Anterior cingulate cortex (tissue), 58 donors: ENCODE measurements at regions not wholly inside any gene's neighbourhood (a gene's known extent, or its start where the extent isn't known, plus 50 kb on each side); places are given as distances from the start of the nearest gene placed in this dataset.

Experiments
- DNase-seq, 58 donors: peaks; one replicate each; lab custom pipeline; 2025; lab: John Stamatoyannopoulos, UW

GRCh38 chr14:101441710-101442109 lies 119.6 kb upstream of the DIO3 start:
- no peak for DNase-seq

- DNase-seq: peak in 2 of 58 donors; percentile 3 to 40
Measured at GRCh38 chr14:101442451-101442850, 118.8 kb upstream of the DIO3 start.

GRCh38 chr14:101444116-101444515 lies 117.2 kb upstream of the DIO3 start:
- no peak for DNase-seq

GRCh38 chr14:101445278-101445677 lies 116.0 kb upstream of the DIO3 start:
- no peak for DNase-seq

- no peak for DNase-seq
Measured at GRCh38 chr14:101446387-101446969, 114.8 kb upstream of the DIO3 start.

GRCh38 chr14:101449114-101449513 lies 112.2 kb upstream of the DIO3 start:
- DNase-seq: no peak

GRCh38 chr14:101451166-101451565 lies 110.1 kb upstream of the DIO3 start:
- DNase-seq: no peak

GRCh38 chr14:101453225-101453624 lies 108.1 kb upstream of the DIO3 start:
- no peak for DNase-seq

GRCh38 chr14:101454229-101454628 lies 107.1 kb upstream of the DIO3 start:
- no peak for DNase-seq

- DNase-seq: no peak
Measured at GRCh38 chr14:101456246-101457175, 104.8 kb upstream of the DIO3 start.

GRCh38 chr14:101457301-101457935 lies 103.9 kb upstream of the DIO3 start:
- DNase-seq: no peak

- no peak for DNase-seq
Measured at GRCh38 chr14:101457936-101458740, 103.2 kb upstream of the DIO3 start.

- peak in 1 of 58 donors; percentile 29 for DNase-seq
Measured at GRCh38 chr14:101458741-101459550, 102.3 kb upstream of the DIO3 start.

GRCh38 chr14:101459551-101459900 lies 101.8 kb upstream of the DIO3 start:
- no peak for DNase-seq

- no peak for DNase-seq
Measured at GRCh38 chr14:101460521-101460920, 100.8 kb upstream of the DIO3 start.

GRCh38 chr14:101460986-101461750 lies 100.1 kb upstream of the DIO3 start:
- no peak for DNase-seq

- DNase-seq: no peak
Measured at GRCh38 chr14:101461891-101462290, 99.4 kb upstream of the DIO3 start.

GRCh38 chr14:101462726-101463565 lies 98.3 kb upstream of the DIO3 start:
- DNase-seq: no peak
